HepG2 (cell line): ENCODE measurements at regions not wholly inside any gene's neighbourhood (a gene's known extent, or its start where the extent isn't known, plus 50 kb on each side); places are given as distances from the start of the nearest gene placed in this dataset.

Experiments
- CEBPB ChIP-seq: IDR thresholded peaks from 2 replicates; pipeline ENCODE4 v1.6.1; 2011; ENCODE audit warnings: low read depth, low read length, improper control_type of control experiment, borderline replicate concordance
- IRF2 ChIP-seq: IDR thresholded peaks from 2 replicates; pipeline ENCODE4 v1.6.1; 2018; ENCODE audit warnings: missing genetic modification reagents, missing compliant biosample characterization
- PHF21A ChIP-seq: sonication (generic); formaldehyde crosslinking; IDR thresholded peaks from 2 replicates; pipeline ENCODE4 v1.5.0; 2020; ENCODE audit warnings: mild to moderate bottlenecking, missing genetic modification reagents
- POLR2A ChIP-seq, 2 experiments: IDR thresholded peaks; 2 replicates each; pipeline ENCODE4 v1.6.1; 2011; ENCODE audit warnings: low read depth in 2 of 2, low read length in 2 of 2, mild to moderate bottlenecking in 1 of 2, moderate library complexity in 1 of 2; ENCODE audit not compliant: insufficient read depth in 1 of 2
- RFX5 ChIP-seq: IDR thresholded peaks from 2 replicates; pipeline ENCODE4 v1.6.1; 2011; ENCODE audit warnings: low read depth, low read length, improper control_type of control experiment
- ZBTB21 ChIP-seq: sonication (generic); formaldehyde crosslinking; IDR thresholded peaks from 2 replicates; pipeline ENCODE4 v1.4.0; 2020; ENCODE audit warnings: missing genetic modification reagents
- ZNF256 ChIP-seq: sonication (generic); formaldehyde crosslinking; conservative IDR thresholded peaks from 2 replicates; pipeline ENCODE4 v1.4.0; 2020; ENCODE audit warnings: missing genetic modification reagents
- ZZZ3 ChIP-seq: sonication (generic); formaldehyde crosslinking; IDR thresholded peaks from 2 replicates; pipeline ENCODE4 v1.4.0; 2020; ENCODE audit warnings: missing genetic modification reagents, mild to moderate bottlenecking, borderline replicate concordance
- TF ChIP-seq, protein P1 (sequence below): sonication (generic); formaldehyde crosslinking; IDR thresholded peaks from 2 replicates; pipeline ENCODE4 v1.5.0; 2020; ENCODE audit warnings: mild to moderate bottlenecking, missing genetic modification reagents, moderate library complexity
- TF ChIP-seq, protein P2 (sequence below): sonication (generic); formaldehyde crosslinking; IDR thresholded peaks from 2 replicates; pipeline ENCODE4 v1.4.0; 2020; ENCODE audit warnings: missing genetic modification reagents

DNA sequence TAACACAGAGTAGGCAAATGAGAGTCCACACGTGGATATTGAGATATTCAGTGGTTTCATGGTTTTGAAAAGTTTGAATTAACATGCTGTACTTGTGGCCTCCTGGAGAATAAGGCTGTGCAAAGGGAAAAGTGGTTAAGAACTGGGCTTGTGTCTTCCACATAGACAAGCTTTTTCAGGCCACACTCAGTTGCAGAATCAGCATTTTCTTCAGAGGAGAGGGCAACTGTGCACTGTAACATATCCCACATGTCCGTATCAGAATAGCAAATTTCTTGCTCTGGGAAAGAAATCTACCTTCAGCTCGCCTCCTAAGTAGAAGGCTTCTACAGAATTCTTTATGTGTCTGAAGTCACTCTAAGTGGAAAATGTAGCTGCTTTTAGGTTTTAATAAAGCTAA is 84.9 kb downstream of the ZC3H11B start:
- TF ChIP-seq PHF21A (no peak), ZBTB21 (CRISPR knock-in tag) (no peak), IRF2 (CRISPR knock-in tag) (no peak), ZNF256 (no peak), ZZZ3 (CRISPR knock-in tag) (no peak), CEBPB (no peak), POLR2A (IDR thresholded peaks at IDR 0.05; ENCODE audit: insufficient read depth in 1 of 2, low read depth in 2 of 2, low read length in 2 of 2) (no peak), RFX5 (no peak)
- TF ChIP-seq, protein P1, sequence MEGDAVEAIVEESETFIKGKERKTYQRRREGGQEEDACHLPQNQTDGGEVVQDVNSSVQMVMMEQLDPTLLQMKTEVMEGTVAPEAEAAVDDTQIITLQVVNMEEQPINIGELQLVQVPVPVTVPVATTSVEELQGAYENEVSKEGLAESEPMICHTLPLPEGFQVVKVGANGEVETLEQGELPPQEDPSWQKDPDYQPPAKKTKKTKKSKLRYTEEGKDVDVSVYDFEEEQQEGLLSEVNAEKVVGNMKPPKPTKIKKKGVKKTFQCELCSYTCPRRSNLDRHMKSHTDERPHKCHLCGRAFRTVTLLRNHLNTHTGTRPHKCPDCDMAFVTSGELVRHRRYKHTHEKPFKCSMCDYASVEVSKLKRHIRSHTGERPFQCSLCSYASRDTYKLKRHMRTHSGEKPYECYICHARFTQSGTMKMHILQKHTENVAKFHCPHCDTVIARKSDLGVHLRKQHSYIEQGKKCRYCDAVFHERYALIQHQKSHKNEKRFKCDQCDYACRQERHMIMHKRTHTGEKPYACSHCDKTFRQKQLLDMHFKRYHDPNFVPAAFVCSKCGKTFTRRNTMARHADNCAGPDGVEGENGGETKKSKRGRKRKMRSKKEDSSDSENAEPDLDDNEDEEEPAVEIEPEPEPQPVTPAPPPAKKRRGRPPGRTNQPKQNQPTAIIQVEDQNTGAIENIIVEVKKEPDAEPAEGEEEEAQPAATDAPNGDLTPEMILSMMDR: no peak
- TF ChIP-seq, protein P2, sequence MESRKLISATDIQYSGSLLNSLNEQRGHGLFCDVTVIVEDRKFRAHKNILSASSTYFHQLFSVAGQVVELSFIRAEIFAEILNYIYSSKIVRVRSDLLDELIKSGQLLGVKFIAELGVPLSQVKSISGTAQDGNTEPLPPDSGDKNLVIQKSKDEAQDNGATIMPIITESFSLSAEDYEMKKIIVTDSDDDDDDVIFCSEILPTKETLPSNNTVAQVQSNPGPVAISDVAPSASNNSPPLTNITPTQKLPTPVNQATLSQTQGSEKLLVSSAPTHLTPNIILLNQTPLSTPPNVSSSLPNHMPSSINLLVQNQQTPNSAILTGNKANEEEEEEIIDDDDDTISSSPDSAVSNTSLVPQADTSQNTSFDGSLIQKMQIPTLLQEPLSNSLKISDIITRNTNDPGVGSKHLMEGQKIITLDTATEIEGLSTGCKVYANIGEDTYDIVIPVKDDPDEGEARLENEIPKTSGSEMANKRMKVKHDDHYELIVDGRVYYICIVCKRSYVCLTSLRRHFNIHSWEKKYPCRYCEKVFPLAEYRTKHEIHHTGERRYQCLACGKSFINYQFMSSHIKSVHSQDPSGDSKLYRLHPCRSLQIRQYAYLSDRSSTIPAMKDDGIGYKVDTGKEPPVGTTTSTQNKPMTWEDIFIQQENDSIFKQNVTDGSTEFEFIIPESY (CRISPR knock-in tag): no peak
